ELF-1 (cell line): ENCODE measurements at regions not wholly inside any gene's neighbourhood (a gene's known extent, or its start where the extent isn't known, plus 50 kb on each side); places are given as distances from the start of the nearest gene placed in this dataset.
A peak's percentile ranks its signal among the peaks of the same experiment; 100 is the strongest.

ENCODE experiments used
- DNase-seq: peaks from one replicate; pipeline ENCODE4 v3.0.0-alpha.2; 2016; ENCODE audit warnings: low read depth, low spot score

DNA sequence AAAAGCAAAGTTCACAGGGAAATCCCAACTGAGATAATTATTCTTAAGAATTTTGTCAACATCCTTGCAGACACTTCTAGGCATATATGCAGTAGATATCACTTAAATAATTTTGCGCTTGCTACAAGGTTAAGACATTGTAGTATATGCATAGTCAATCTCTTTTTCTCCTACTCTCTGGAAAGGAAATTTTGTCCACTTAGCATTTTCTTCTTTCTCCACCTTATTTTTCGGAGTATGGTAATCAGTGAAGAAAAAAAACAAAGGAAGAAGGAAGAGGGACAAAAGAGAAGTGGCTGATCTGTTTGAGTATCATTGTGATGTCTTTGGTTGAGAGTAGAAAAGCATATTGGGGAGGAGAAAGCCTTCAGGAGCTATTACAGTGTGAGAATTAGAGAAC is 104.6 kb downstream of the LACC1 start:
- no peak for DNase-seq

DNA sequence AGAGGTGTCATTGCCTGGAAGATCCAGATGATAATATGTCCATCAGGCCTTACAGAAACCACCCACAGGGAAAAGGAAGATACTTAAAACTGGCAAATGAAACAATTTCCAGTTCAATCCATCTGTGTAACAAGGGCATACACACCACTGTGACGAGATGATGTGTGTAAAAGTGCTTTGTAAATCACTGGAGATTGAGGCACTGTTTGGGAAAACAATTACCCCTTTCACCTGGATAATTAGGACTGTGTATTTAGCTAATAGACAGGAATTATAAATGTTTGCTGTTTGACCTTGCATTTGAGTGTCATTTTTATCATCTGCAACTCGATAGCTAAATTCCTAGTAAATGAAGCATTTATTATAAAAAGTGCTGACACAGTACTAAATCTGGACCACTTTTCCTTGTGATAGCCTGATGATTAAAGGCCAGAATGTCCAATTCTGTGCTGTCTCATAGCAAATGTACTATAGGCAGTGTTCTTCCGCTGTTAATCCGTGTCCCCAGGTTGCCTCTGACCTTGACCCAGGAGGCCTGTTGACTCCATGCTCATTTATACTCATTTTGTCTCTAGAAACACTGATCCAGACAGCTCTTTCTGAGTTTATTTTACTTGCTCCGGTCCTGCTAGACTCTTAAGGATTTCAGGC is 105.8 kb downstream of the LACC1 start:
- no peak for DNase-seq

DNA sequence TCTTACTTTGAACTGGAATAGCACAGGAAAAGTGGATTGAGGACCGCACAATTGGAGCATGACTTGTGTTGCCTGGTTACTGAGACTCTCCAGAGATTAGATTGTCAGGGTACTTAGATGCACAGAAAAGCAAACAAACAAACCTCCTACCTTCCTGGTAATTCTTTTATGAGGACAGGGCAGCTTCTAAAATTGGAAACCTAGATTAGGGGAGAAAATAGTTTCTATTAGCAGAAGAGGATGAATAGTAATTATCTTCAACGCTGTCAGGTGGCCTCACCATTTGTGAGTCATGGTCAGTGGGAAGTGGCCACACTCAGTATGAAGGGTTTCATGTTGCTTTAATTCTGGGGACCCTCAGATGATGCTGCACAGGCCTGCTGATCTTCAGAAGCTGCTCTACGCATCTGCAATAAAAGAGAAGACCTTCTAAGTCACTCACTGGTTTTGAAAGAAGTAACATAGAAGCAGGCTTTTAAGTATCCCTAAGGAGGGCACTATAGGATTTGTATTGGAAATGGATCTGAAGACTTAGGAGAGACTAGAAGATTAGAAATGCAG is 106.8 kb downstream of the LACC1 start:
- no peak for DNase-seq

DNA sequence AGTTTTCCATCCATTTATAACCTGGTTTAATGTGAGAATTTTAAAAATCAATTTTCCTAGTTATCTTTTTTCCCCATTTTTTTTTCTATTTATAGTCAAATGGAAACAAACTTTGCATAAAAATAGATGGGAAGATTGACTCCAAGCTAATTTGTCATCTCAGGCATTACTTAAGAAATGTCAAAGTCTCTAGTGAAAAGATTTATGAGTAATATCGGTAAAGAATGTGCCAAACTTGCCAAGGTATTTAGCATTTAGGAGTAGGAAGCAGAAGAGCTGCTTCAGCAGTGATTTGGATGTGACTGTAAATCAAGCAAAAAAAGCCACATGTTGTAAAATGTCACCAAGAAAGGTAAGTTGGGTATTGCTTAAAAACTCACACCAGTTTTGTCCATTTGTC is 108.6 kb downstream of the LACC1 start:
- DNase-seq, result no peak

DNA sequence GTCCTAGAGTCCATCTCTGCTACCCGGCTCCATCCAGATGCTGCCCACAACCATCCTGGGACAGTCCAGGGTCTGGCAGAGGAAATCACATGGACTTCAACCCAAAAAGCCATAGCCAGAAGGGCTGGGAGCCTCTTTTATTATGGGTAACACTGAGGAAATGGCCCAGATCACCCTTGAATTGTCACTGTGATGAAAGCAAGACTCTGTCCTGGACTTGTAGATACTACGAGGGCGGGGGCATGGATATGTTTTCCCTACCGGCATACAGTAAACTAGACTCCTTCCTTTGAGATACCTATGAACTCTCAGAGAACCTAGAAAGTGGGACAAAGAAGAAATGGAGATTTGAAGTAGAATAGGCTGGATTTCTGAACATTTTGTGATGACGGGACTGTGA is 110.3 kb downstream of the LACC1 start:
- no peak for DNase-seq

DNA sequence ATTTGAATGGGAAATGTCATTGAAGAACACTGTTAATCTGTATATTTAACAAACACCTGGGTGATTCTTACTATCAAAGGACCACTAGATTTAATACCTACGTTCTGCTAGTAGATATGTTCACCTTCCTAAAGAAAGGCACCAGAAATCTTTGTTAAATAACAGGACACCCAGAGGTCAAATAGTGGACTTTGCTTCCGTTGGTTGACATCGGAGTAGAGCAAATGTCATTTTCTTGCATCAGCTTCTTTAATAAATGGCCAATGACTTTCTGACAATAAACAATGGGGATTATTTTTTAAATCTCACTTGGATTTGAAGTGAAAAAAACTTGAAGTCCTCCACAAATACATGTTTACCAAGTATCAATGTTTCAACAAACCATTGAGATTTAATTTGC is 111.1 kb downstream of the LACC1 start:
- DNase-seq, result no peak

DNA sequence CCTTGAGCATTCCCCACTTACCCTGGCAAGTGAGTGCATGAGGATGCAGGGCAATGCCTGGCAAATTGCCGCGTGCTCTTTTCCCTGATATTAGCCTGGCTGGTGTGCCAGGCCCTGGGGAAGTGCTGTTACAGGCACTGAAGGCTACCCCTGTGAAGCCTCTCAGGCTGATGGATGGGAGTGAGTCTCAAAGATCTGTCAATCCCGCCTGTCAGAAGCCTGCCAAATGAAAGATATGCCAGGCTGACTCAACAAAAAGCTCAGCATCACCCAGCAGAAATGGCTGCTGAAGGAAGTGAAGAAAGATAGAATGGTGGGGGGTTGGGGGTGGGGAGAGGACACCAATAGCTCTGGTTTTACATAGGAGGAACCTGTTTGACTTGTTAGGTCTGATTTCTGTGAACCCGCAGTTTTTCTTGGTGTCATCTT is 112.1 kb downstream of the LACC1 start:
- peak; percentile 33 for DNase-seq

DNA sequence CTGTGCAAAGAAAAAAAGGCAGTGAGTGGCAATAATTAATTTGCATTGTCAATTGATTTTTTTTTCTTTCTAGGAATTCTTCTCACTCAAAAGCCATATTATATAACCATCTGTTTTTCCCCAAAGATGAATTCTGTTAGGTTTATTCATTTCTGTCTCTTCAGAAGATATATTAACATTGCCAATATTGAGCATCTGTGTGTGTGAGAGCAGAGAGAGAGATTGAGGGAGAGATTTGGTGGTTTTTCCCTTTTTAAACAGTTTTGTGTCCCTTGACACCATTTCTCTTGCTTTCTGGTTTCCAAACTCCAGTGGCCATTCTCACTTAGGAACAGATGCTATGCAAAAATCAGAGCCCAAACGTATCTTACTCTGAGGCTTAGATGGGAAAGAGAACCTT is 112.5 kb downstream of the LACC1 start:
- no peak for DNase-seq

DNA sequence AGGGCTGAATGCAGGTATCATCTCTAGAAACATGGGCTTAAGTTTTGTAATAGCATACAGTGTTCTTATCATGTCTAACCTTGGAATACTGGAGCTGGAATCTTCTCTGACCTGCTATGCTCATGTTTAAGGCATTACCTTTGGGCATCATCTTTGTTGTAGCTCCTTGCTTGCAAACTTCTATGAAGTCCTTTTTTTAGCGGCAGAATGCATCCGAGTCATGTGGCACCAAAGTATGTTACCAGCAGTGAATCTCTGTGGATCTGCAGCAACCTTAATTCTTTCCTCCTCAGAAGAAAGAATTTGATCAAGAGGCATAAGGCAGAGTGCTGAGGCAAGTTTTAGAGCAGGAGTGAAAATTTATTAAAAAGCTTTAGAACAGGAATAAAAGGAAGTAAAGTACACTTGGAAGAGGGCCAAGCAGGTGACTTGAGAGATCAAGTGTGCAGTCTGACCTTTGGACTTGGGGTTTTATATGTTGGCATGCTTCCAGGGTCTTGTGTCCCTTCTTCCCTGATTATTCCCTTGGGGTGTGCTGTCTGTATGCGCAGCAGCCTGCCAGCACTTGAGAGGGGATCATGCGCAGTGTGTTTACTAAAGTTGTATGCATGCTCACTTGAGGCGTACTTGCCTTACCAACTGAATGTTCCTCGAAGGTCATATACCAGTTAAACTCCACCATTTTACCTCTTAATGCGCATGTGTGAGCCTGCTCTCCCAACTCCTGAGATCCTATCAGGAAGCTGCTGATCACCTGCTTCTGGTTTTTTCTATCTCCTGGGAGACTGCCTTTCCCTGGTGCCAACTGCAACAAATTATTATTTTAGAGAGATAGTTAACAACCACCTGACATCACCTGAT is 115.5 kb downstream of the LACC1 start:
- no peak for DNase-seq

DNA sequence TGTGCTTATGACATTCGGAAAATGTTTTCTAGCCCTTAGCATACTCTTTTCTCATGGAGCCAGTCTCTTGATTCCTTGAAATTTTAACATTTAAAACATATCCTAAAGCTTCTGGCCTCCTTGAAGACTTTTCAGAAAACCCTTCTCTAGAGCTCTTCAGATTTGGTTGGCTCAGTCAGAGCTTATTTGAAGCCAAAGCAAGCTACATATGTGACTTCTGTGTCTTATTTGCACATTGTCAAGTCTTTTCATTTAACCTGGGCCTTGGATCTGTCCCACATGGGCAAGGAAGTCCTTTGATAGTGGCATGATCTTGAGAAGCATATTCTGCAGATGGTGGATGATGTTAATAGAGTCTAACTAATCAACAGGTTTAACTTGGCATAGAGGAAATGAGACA is 116.5 kb downstream of the LACC1 start:
- no peak for DNase-seq

DNA sequence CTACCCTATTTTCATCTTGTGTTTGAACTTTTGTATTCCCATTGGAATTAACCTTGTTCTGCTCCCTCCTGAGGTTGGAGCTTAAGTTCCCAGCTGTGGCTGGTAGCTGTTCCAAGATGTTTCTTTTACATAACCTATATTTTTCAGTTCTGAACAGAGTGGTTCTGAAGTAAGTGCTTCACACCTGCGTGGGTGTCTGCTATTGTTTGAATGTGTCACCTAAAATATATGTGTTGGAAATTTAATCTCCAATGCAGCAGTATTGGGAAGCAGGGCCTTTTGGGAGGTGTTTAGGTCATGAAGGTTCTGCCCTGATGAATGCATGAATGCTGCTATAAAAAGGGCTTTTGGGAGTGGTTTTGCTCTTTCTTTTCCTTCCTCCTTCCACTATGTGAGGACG is 123.8 kb downstream of the LACC1 start:
- DNase-seq, result no peak

DNA sequence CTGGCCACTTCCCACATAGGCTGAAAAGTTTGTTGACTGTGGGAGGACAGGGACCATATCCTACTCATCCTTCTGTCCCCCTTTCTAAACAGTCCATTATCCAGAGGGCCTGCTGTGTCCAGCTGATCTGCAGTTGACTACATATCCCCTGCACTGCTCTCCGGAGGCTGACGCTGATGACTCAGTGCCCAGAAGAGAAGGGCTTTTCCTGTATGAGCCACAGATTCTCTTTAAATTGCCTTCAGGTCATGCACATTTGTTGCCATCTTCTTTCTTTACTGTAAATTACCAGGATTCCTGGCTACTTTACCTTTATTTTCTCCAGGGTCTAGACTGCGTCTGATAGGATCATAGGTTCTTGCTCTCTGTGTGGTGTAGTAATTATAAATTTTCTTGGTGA is 125.2 kb downstream of the LACC1 start:
- no peak for DNase-seq

DNA sequence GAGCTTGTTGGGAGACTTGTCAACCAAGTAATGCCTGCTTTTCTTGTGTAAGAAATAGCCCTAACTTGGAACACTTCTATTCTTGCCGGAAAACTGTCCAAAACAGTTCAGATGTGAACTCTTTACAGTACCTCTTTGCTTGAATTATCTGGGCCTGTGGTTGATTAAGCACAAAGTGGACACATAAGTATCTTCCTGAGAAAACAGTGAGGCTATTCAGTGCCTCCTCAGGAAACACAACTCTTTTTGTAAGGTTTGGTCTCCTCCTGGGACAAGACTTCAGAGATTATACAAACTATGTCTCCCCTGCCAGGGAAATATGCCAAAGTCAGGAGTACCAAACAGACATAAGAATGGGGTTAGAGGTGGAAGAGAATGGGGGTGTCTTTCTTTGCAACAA is 127.7 kb downstream of the LACC1 start:
- DNase-seq, result no peak

DNA sequence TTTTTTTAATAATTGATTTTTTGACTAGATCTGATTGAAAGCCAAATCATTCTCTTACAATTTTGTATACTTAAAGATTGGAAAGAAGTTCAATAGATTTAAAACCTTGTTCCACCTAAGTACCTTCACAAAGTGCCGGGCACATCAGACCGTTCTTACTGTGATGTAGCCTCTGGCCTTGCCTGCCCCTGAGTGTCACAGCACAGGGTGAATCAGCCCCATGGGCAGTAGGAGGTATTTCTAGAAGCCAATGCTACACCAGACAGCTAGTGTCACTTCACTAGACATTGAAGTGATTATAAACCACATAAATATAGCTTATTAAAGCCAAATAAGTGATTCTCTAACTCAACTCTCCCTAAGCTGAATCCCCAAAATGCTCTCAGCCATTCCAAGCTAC is 131.3 kb downstream of the LACC1 start:
- DNase-seq, result no peak

DNA sequence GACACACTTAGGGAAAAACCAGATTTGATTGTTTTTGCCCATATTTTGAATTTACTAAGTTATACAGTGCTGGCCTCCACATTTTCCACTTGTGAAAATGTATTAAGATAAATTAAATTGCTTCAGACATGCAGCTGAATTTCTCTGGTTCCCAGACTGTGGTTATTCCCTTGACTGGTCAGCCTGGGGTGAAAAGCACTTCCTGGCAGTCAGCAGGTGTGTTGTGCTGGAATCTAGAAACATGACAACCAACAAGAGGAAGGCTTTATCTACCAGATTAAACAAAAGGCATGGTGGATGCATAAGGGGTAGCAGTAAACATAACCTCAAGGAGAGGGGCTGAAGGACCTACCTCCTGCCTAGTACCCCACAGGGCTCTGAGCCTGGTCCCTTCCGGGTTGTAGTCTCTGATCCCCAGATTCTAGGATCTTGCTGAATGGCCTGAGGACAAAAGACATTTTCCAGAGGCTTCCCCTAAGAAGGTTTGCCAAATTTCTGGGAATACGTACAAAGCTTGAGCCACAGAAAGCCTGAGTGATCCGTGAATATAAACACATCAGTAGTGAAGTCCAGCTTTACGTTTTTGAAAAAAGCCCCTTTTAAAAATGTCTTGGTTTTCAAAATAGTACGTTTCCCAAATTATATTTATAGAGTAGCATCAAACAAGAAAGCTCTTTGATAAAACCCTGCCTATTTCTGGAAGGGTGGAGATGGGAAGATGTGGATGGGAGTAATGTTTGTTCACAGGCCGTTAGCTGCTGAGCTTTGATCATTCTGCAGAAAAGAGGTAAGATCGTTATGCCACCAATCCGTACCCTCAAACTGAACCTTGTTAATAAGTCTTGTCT is 133.4 kb downstream of the LACC1 start:
- DNase-seq, result no peak

DNA sequence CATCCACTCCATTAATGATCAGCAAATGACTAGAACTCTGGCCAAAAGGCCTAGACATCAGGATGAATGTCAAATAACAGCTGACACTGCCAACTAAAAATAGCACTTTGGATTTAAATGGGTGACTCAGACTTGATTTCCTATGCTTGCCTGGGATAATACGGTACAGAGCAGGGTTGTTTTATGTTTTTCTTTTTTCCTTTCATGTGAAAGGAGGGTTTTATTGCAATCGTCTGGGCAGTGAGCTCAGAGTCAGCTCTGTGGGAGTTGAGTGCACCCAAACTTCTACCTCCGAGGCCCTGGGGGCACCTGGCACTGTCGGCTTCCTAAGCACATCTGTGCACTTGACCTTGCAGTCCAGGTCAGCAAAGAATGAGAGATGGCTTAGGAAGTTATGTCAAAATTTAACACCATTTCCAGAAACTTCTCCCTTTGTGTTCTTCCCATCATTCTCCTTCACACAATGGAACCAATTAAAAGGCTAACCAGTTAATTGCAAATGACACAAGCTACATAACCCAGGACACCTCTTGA is 134.1 kb downstream of the LACC1 start:
- no peak for DNase-seq

DNA sequence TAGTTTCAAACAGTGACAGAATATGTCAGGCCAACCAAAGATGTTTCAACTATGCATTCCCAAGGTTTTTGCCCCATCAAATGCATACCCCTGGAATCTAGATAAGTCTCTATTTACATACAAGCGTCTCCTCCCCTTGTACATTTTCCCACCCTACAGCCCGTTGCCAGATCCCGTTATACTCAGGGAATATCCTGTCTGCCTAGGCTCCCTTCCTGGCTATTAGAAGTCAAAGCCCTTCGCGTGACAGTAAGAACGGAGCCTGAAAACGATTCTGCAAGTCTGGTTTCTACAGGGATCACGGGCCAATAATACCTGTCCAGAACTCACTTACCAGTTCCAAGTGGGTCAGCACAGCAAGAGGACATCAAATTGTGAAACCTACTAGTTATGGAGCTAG is 134.8 kb downstream of the LACC1 start:
- no peak for DNase-seq

DNA sequence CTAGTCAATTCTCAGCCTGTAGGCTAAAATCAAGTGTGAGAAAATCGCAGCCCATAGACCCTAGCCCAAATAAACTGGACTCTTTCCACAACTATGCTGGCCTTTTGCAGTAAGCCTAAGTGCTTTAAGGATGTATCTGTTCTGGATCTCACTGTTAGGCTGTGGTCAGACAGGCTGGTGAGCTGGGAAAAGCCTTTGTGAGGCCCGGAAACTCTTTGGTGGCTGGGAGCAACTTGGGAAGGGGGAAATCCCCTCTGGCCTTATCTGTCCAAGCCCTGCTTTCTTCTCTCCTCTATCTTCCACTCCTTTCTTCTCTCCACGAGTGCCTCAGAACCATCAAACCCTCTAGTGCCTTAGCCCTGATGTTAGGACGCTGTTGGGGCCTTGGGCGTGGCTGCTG is 135.4 kb downstream of the LACC1 start:
- DNase-seq, result no peak

DNA sequence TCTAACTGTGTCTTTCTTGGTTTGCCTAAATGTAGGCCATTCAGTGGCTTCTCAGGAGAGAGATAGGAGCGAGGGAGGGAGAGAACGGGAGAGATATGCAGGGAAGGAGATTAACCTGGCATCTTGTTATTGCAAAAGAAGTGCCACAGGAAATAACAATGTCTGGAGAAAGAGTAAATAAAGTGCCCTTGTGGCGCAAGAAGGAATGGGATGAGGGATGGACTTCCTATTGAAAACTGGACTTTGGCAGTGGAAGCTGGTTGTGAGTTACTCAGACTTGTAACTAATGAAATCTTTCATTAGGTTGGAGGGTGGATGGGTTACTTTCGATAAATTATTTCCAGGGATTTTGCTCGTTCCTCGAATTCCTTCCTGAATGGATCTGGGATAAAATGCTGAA is 136.1 kb downstream of the LACC1 start:
- DNase-seq, result no peak

DNA sequence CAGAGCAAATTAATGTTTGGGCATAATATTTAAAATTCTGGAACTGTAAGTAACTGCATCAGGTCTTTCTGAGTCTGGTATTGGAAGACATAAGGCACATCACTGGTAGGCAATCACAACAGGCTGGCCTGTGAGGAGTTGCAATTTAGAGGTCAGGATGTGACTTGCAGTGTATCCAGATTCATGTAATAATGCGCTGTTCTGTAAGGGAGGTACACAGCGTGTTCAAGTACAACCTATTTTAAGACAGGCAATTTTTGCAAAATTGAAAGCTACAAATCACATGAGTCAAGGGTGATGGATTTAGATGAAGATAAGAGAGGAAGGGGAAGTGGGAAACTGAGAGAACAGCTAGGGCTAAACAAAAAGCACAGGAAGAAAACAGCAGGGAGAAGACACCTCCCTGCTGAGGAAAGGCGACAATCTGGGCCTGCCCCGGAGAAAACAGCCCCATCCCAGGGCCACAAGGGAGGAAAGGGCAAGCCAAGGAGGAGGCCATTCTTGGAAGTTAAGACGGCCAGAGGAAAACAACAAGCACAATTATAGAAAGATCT is 138.1 kb downstream of the LACC1 start:
- no peak for DNase-seq

DNA sequence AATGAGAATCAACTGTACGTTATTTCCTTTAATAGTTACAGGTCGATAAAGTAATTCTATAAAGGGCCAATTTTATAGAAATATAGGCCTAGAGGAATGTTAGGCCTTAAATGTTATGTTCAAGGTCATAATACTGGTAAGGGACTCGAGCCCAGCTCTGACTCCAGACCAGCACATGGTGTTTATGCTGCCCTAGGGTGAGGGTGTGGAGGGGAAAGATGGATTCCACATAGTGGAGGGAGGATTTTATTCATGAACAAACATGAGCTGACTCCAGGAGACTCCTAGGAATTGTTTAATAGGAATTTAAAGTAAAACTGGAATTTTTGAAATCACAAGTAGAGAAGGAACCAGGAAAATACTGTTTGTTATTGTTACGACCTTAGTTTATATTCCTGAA is 139.9 kb downstream of the LACC1 start:
- DNase-seq, result no peak

DNA sequence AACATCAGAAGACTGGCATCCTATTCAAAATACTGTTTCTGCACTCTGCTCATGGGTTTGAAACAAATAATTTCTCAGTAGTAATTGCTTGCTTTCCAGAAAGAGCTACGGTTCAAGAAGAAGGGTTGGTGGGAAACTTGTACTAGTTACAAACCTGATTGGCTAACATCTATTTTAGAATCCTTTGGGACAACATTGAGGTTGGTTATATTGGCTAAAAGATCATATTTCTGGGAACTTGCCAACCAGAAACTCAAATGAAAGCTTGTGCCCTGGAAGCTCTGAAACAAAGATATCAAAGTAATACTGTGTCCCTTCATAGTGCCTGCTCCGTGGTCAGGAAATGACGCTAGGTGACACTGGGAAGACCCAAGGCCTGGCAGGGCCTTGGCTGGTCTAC is 141.7 kb downstream of the LACC1 start:
- no peak for DNase-seq
